GM19099 (cell line): ENCODE measurements at regions not wholly inside any gene's neighbourhood (a gene's known extent, or its start where the extent isn't known, plus 50 kb on each side); places are given as distances from the start of the nearest gene placed in this dataset.
A peak's percentile ranks its signal among the peaks of the same experiment; 100 is the strongest.

Experiments
- POLR2A ChIP-seq: IDR thresholded peaks from 3 replicates; pipeline ENCODE4 v1.6.1; 2011; ENCODE audit warnings: low read depth; ENCODE audit not compliant: insufficient read length; ENCODE audit errors: extremely low read depth

GRCh38 chr1:149636286-149637122, 52.9 kb downstream of the PPIAL4C start:
- peak; percentile 97 for TF ChIP-seq POLR2A
